ENCODE measurements at regions not wholly inside any gene's neighbourhood (a gene's known extent, or its start where the extent isn't known, plus 50 kb on each side); places are given as distances from the start of the nearest gene placed in this dataset.

DNA sequence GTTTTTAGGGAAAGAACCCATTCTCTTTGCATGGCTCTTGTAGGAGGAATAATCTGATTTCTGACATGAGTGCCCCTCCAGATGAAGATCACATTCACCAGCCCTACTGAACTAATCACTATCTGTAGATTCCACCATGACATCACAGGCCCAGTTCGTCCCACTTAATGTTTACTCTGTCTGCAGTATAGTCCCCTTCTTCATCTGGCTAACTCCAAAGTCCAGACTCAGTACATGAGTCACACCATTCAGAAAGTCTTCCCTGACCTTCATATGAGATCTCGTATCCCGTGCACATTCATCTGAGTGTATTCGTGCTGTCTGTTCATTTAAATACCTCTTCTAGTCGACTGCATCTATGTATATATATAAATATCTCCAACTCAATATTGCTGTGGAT lies 366.5 kb upstream of the AKR1E2 start:
- DNase-seq (no peak), ATAC-seq (no peak)
- Histone ChIP-seq H3K27me3 (ENCODE audit: control insufficient read depth, insufficient read depth) (no peaks in the 10 kb centered on the region), H3K9me3 (ENCODE audit: control insufficient read depth, low read length) (no peaks in the 10 kb centered on the region), H3K4me1 (ENCODE audit: control insufficient read depth, insufficient read depth, low read length) (no peaks in the 10 kb centered on the region), H3K27ac (ENCODE audit: low read length) (no peak overlapping the region), H3K4me3 (ENCODE audit: low read length) (no peak overlapping the region)
- intact Hi-C loops (cut with DNase I) = no loop called here
- WGBS = 81% methylated on average over 5 of the region's 5 CpGs

DNA sequence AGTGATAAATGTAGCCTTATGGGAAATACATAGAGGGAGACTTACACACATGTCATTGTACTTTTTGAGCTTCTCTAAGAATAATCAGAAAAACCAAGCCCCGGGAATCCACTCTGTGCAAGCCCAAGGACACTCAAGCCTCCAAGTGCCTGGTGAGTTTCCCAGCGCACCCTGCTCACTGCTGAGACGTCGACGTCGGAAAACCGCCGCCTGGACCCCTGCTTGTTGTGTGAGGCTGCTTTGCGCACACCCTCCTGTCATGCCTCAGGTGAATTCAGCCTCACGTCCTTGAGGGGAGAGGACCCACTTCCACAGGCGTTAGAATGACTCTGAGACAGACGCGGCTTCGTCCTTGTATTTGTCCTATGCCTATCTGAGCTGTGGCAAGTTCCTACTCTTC lies 368.4 kb upstream of the AKR1E2 start:
- 94% methylated on average over 14 of the region's 14 CpGs for WGBS
- Histone ChIP-seq H3K4me3 (ENCODE audit: low read length) (no peak overlapping the region), H3K27me3 (ENCODE audit: control insufficient read depth, insufficient read depth) (no peaks in the 10 kb centered on the region), H3K27ac (ENCODE audit: low read length) (no peak overlapping the region), H3K9me3 (ENCODE audit: control insufficient read depth, low read length) (no peaks in the 10 kb centered on the region), H3K4me1 (ENCODE audit: control insufficient read depth, insufficient read depth, low read length) (no peaks in the 10 kb centered on the region)
- ATAC-seq = no peak
- intact Hi-C loops (cut with DNase I) = no loop called here
- peak in 1 of 3 donors; percentile 40 for DNase-seq

DNA sequence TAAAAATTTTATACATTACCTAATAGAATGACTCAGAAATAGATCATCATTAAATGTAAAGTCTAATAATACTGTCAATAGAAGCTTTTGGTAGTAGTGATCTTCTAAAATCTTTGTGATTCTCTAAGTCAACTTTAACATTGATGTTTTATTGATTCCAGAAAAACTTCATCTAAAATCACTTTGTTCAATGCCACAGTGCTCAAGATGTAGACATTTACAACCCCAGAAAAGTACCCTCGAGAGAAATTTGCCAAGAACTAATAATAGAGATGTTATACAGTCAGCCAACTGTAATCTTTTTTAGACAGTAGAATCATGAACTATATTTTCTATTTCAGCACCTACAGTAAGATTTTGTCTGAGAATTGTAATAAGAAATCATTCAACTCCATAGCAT lies 369.2 kb upstream of the AKR1E2 start:
- Histone ChIP-seq H3K4me3 (ENCODE audit: low read length) (no peak overlapping the region), H3K9me3 (ENCODE audit: control insufficient read depth, low read length) (no peaks in the 10 kb centered on the region), H3K27ac (ENCODE audit: low read length) (no peak overlapping the region), H3K4me1 (ENCODE audit: control insufficient read depth, insufficient read depth, low read length) (no peaks in the 10 kb centered on the region), H3K27me3 (ENCODE audit: control insufficient read depth, insufficient read depth) (no peaks in the 10 kb centered on the region)
- 38% methylated on average over 1 of the region's 1 CpG for WGBS
- DNase-seq = no peak
- no peak for ATAC-seq
- intact Hi-C loops (cut with DNase I) = no loop called here

DNA sequence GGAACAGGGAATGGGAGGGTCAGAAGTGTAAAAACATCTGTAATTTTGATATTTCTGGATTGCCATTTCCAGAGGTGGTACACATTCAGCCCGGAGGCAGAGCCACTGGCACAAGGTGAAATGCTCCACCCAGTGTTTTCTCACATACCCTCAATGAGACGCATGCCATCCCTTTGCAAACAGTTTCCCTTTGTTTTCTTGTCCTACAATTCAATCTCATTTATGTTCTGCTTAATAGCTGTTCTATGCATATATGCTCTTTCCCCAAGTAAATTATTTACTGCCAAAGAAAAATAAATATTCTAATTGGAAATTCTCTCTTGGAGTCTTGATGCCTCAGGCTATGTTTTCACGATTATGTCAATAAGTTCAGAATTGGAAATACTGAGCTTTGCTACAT lies 369.7 kb upstream of the AKR1E2 start:
- H3K27me3 ChIP-seq (ENCODE audit: control insufficient read depth, insufficient read depth) = no peaks in the 10 kb centered on the region
- intact Hi-C loops (cut with DNase I) = no loop called here
- no peak overlapping the region for H3K4me3 ChIP-seq (ENCODE audit: low read length)
- H3K9me3 ChIP-seq (ENCODE audit: control insufficient read depth, low read length) = no peaks in the 10 kb centered on the region
- 88% methylated on average over 3 of the region's 3 CpGs for WGBS
- no peak for ATAC-seq
- no peak overlapping the region for H3K27ac ChIP-seq (ENCODE audit: low read length)
- no peaks in the 10 kb centered on the region for H3K4me1 ChIP-seq (ENCODE audit: control insufficient read depth, insufficient read depth, low read length)
- no peak for DNase-seq

DNA sequence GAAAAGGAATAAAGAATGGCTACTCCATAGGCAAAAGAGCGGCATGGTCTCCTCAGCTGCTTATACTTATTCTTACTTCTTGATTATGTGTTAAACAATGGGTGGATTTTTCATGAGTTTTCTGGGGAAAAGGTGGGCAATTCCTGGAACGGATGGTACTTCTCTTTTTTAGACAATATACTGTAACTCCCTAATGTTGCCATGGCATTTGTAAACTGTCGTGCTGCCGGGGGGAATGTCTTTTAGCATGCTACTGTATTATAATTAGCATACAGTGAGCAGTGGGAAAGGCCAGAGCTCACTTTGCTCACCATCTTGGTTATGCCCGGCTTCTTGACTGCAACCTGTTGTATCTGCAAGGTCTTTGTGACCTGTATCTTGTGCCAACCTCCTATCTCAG lies 372.1 kb upstream of the AKR1E2 start:
- intact Hi-C loops (cut with DNase I) = no loop called here
- DNase-seq = no peak
- H3K4me3 ChIP-seq (ENCODE audit: low read length) = no peak overlapping the region
- 74% methylated on average over 5 of the region's 5 CpGs for WGBS
- H3K27me3 ChIP-seq (ENCODE audit: control insufficient read depth, insufficient read depth) = no peaks in the 10 kb centered on the region
- ATAC-seq = no peak
- H3K9me3 ChIP-seq (ENCODE audit: control insufficient read depth, low read length) = no peaks in the 10 kb centered on the region
- no peaks in the 10 kb centered on the region for H3K4me1 ChIP-seq (ENCODE audit: control insufficient read depth, insufficient read depth, low read length)
- no peak overlapping the region for H3K27ac ChIP-seq (ENCODE audit: low read length)

DNA sequence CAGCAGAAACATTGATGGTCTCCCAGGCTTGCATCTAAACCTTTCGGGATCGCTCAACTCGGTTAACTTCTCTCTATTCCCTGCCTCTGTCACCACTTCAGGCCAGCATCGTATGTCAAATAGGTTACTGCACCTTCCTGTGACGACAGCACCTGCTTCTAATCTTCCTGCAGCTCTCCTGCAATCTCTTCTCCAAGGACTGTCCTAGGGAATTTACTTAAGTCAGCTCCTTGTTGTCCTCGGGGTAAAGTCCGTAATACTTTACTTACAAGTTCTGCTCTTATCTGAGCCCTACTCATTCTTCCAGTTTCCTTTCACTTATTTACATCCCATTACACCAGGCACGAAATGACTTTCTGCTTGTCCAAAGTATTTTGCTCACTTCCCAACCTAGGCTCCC lies 372.7 kb upstream of the AKR1E2 start:
- DNase-seq (no peak), ATAC-seq (no peak)
- Histone ChIP-seq H3K27ac (ENCODE audit: low read length) (no peak overlapping the region), H3K9me3 (ENCODE audit: control insufficient read depth, low read length) (no peaks in the 10 kb centered on the region), H3K4me1 (ENCODE audit: control insufficient read depth, insufficient read depth, low read length) (no peaks in the 10 kb centered on the region), H3K4me3 (ENCODE audit: low read length) (no peak overlapping the region), H3K27me3 (ENCODE audit: control insufficient read depth, insufficient read depth) (no peaks in the 10 kb centered on the region)
- intact Hi-C loops (cut with DNase I) = no loop called here
- WGBS = 85% methylated on average over 8 of the region's 8 CpGs

DNA sequence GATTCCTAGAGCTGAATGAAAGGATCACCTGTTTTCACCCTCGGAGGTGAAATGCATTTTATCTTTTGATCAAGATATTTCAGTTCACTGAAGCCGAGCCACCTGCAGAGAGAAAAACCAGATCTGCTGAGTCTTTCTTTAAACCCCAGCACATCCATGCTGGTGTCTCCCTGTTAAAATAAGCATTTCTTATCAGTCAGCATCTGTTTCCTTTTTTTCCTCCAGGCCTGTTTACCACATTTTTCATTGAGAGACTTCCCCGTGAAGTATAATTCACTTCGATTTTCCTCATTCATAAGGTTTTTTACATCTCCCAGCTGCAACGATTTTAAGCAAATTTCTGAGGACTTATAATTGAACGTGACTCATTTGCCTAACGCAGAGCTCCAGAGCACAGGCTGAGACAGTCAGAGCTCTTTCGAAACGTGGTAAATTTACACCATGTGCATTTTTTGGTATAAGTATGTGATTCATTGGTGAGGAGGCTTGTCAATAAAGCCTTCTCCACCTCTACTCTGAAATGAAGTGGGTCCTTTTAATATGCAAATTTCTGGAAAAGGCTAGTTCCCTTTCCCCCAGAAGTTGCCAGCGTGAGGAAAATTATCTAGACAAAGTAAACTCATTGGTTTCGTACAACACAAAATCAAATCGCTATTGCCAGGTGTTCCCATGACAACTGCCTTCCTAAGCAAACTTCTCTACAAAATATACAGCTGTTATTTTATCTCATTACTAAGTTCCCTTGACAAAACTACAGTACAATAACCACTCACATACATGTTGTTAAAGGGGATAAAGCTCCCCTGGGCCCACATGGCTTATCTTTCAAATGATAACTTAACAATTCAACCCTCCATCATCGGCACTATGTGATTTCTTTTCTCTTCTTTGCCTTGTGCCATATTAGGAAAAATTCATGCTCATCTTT lies 374.8 kb upstream of the AKR1E2 start:
- H3K9me3 ChIP-seq (ENCODE audit: control insufficient read depth, low read length) = no peaks in the 10 kb centered on the region
- H3K4me3 ChIP-seq (ENCODE audit: low read length) = no peak overlapping the region
- H3K27ac ChIP-seq (ENCODE audit: low read length) = no peak overlapping the region
- intact Hi-C loops (cut with DNase I) = no loop called here
- ATAC-seq (no peak), DNase-seq (no peak)
- WGBS = 34% methylated on average over 13 of the region's 13 CpGs
- H3K4me1 ChIP-seq (ENCODE audit: control insufficient read depth, insufficient read depth, low read length) = no peaks in the 10 kb centered on the region
- H3K27me3 ChIP-seq (ENCODE audit: control insufficient read depth, insufficient read depth) = no peaks in the 10 kb centered on the region

DNA sequence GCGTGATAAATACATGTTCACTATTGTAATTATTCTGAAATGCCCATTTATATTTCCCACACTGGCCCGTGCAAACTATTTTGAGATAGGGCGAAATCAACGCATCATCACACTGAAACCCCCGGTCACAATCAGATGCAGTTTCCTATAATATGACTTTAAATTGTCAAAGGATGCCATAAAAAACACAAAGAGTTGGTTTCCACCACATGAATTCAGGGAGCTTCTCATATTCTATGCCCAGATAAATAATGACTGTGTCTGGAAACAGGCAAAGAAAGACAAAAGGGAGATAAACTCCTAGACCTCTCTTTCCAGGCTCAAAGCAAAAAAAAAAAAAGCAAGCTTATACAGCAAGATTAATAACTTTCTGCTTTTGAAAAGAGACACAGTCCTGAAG lies 375.8 kb upstream of the AKR1E2 start:
- no peak overlapping the region for H3K27ac ChIP-seq (ENCODE audit: low read length)
- ATAC-seq (peak in 1 of 2 donors; percentile 81), DNase-seq (no peak)
- H3K27me3 ChIP-seq (ENCODE audit: control insufficient read depth, insufficient read depth) = no peaks in the 10 kb centered on the region
- H3K4me3 ChIP-seq (ENCODE audit: low read length) = no peak overlapping the region
- WGBS = 90% methylated on average over 5 of the region's 5 CpGs
- no peaks in the 10 kb centered on the region for H3K9me3 ChIP-seq (ENCODE audit: control insufficient read depth, low read length)
- no peaks in the 10 kb centered on the region for H3K4me1 ChIP-seq (ENCODE audit: control insufficient read depth, insufficient read depth, low read length)
- intact Hi-C loops (cut with DNase I) = no loop called here

DNA sequence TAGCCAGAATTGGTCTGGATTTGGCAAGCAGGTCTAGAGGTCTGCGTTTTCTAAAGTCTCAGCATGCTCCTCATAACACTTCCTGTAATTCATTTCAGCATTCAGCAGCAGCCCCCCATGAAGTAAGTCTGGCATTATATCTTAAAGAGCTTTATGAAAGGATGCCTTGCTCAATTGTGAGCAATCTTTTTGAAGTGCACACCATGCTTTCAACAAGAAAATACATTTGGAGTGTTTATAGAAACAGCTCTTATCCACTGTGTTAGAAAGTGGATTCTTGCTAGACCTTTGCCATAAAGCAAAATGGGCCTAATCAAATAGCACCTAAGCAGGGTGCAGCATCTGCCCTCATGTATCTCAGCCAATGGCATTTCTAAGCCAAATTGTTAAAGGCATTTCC lies 378.0 kb upstream of the AKR1E2 start:
- WGBS = 58% methylated on average over 1 of the region's 1 CpG
- no peak overlapping the region for H3K4me3 ChIP-seq (ENCODE audit: low read length)
- intact Hi-C loops (cut with DNase I) = no loop called here
- DNase-seq = no peak
- no peaks in the 10 kb centered on the region for H3K27me3 ChIP-seq (ENCODE audit: control insufficient read depth, insufficient read depth)
- ATAC-seq = no peak
- no peak overlapping the region for H3K27ac ChIP-seq (ENCODE audit: low read length)
- H3K9me3 ChIP-seq (ENCODE audit: control insufficient read depth, low read length) = no peaks in the 10 kb centered on the region
- no peaks in the 10 kb centered on the region for H3K4me1 ChIP-seq (ENCODE audit: control insufficient read depth, insufficient read depth, low read length)

DNA sequence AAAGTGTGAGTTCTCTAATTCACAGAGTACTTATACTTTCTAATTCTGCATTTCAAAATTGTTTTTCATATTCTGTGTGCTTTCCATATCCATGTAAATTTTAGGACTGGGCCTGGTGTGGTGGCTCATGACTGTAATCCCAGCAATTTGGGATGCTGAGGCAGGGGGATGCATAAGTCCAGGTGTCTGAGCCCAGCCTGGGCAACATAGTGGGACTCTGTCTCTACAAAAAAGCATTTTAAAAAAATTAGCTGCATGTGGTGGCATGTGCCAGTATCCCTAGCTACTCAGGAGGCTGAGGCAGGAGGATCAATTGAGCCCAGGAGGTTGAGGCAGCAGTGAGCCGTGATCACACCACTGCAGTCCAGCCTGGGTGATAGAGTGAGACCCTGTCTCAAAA lies 382.6 kb upstream of the AKR1E2 start:
- H3K4me1 ChIP-seq (ENCODE audit: control insufficient read depth, insufficient read depth, low read length) = no peaks in the 10 kb centered on the region
- ATAC-seq = no peak
- H3K4me3 ChIP-seq (ENCODE audit: low read length) = no peak overlapping the region
- H3K9me3 ChIP-seq (ENCODE audit: control insufficient read depth, low read length) = no peaks in the 10 kb centered on the region
- 96% methylated on average over 1 of the region's 1 CpG for WGBS
- intact Hi-C loops (cut with DNase I) = no loop called here
- H3K27ac ChIP-seq (ENCODE audit: low read length) = no peak overlapping the region
- no peak for DNase-seq
- no peaks in the 10 kb centered on the region for H3K27me3 ChIP-seq (ENCODE audit: control insufficient read depth, insufficient read depth)

DNA sequence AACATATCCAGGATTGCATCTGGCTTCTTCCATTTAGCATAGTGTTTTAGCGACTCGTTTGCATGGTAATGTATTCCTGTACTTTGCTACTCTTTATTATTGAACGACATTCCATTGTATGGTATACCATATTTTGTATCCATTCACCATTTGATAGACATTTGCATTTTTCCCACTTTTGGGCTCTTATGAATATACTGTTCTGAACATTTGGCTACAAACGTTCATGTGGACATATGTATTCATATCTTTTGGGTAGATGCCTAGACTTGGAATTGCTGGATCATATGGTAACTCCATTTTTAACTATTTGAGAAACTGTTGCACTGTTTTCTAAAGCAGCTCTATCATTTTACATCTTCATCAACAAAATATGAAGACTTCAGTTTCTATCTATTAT lies 383.7 kb upstream of the AKR1E2 start:
- WGBS = 85% methylated on average over 4 of the region's 4 CpGs
- ATAC-seq (no peak), DNase-seq (no peak)
- Histone ChIP-seq H3K4me3 (ENCODE audit: low read length) (no peak overlapping the region), H3K4me1 (ENCODE audit: control insufficient read depth, insufficient read depth, low read length) (no peaks in the 10 kb centered on the region), H3K27ac (ENCODE audit: low read length) (no peak overlapping the region), H3K9me3 (ENCODE audit: control insufficient read depth, low read length) (no peaks in the 10 kb centered on the region), H3K27me3 (ENCODE audit: control insufficient read depth, insufficient read depth) (no peaks in the 10 kb centered on the region)
- intact Hi-C loops (cut with DNase I) = no loop called here

DNA sequence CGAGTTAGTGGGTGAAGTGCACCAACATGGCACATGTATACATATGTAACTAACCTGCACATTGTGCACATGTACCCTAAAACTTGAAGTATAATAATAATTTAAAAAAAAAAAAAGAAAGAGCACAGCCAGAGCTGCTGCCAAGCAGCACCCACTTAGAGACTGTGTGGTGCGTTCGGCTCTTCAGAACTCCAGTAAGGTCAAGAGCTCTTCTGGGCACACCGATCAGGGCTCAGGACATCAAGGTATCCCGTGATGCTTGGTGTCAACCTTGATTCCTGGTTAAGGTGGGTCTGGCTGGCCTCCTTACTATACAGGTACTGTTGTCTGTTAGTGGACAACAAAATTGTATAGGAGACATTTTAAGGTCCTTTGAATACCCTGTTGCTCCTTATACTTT lies 385.7 kb upstream of the AKR1E2 start:
- 79% methylated on average over 5 of the region's 5 CpGs for WGBS
- Histone ChIP-seq H3K4me3 (ENCODE audit: low read length) (no peak overlapping the region), H3K9me3 (ENCODE audit: control insufficient read depth, low read length) (no peaks in the 10 kb centered on the region), H3K27ac (ENCODE audit: low read length) (no peak overlapping the region), H3K27me3 (ENCODE audit: control insufficient read depth, insufficient read depth) (no peaks in the 10 kb centered on the region), H3K4me1 (ENCODE audit: control insufficient read depth, insufficient read depth, low read length) (no peaks in the 10 kb centered on the region)
- intact Hi-C loops (cut with DNase I) = no loop called here
- ATAC-seq (no peak), DNase-seq (no peak)
